Spleen (tissue), 11 donors: ENCODE measurements at regions not wholly inside any gene's neighbourhood (a gene's known extent, or its start where the extent isn't known, plus 50 kb on each side); places are given as distances from the start of the nearest gene placed in this dataset.
A peak's percentile ranks its signal among the peaks of the same experiment; 100 is the strongest.

Experiments
- DNase-seq: peaks from one replicate; pipeline ENCODE4 v3.0.0-alpha.2; 2020
- H3K27ac ChIP-seq, 8 donors: fragments of 200-600 bp; sonication (generic) in 7 of 8; 1 replicate in 4 of 8; 2 replicates in 4 of 8; pipeline versions ENCODE4 v1.5.0 to v1.8.0; 2016 to 2021; ENCODE audit warnings: inconsistent platforms in 4 of 8, mild to moderate bottlenecking in 4 of 8, moderate library complexity in 1 of 8
- H3K27me3 ChIP-seq, 7 donors: fragments of 200-600 bp; sonication (generic) in 6 of 7; replicated peaks in 1 of 7; 1 replicate in 4 of 7; 2 replicates in 3 of 7; pipeline versions ENCODE4 v1.5.0 to v1.8.0; 2016 to 2021; ENCODE audit warnings: inconsistent platforms in 3 of 7, mild to moderate bottlenecking in 1 of 7
- H3K36me3 ChIP-seq, 6 donors: fragments of 200-600 bp; sonication (generic) in 5 of 6; 1 replicate in 4 of 6; 2 replicates in 2 of 6; pipeline versions ENCODE4 v1.5.0 to v1.8.0; 2016 to 2021; ENCODE audit warnings: inconsistent platforms in 2 of 6
- H3K4me1 ChIP-seq, 6 donors: fragments of 200-600 bp; sonication (generic) in 5 of 6; 1 replicate in 3 of 6; 2 replicates in 3 of 6; pipeline versions ENCODE4 v1.5.0 to v1.8.0; 2016 to 2021; ENCODE audit warnings: inconsistent platforms in 3 of 6
- H3K4me3 ChIP-seq, 8 donors: fragments of 200-600 bp; sonication (generic) in 7 of 8; 1 replicate in 4 of 8; 2 replicates in 4 of 8; pipeline versions ENCODE4 v1.5.0 to v1.8.0; 2016 to 2021; ENCODE audit warnings: inconsistent platforms in 4 of 8, mild to moderate bottlenecking in 4 of 8, moderate library complexity in 2 of 8
- H3K9me3 ChIP-seq, 8 donors: fragments of 200-600 bp; sonication (generic) in 7 of 8; 1 replicate in 4 of 8; 2 replicates in 4 of 8; pipeline versions ENCODE4 v1.5.0 to v1.8.0; 2016 to 2021; ENCODE audit warnings: inconsistent platforms in 4 of 8
- POLR2A ChIP-seq, 3 donors: fragments of 450-650 bp; IDR thresholded peaks; one replicate each; pipeline ENCODE4 v1.5.1; 2017; ENCODE audit warnings: antibody characterized with exemption in 3 of 3, mild to moderate bottlenecking in 1 of 3
- POLR2AphosphoS5 ChIP-seq, 3 donors: sonication (generic); formaldehyde crosslinking; IDR thresholded peaks; one replicate each; pipeline ENCODE4 v1.5.1; 2017; ENCODE audit warnings: antibody characterized with exemption in 3 of 3
- WGBS, 5 donors: extraction: QIAGEN DNeasy Blood & Tissue Kit in 3 of 5; methylation state at CpG; one replicate each; pipeline versions ENCODE4 v1.1.5 to v1.1.7; 2013 to 2018; 5-methylcytosine and 5-hydroxymethylcytosine counted together
- intact Hi-C: fragments of 100-400 bp; cut with DNase I; formaldehyde crosslinking; loops from one replicate; pipeline ENCODE4 v1.15.0; 2023; ENCODE audit warnings: low total_unique reads
- TF ChIP-seq, protein P1 (sequence below), 11 experiments: fragments of 200-600 bp in 7 of 11; fragments of 450-650 bp in 4 of 11; sonication (generic) in 4 of 11; IDR thresholded peaks in 8 of 11; conservative IDR thresholded peaks in 3 of 11; 1 replicate in 7 of 11; 2 replicates in 4 of 11; pipeline versions ENCODE4 v1.4.0 to v1.8.0; 2016 to 2021; ENCODE audit warnings: antibody characterized with exemption in 11 of 11, inconsistent platforms in 4 of 11, mild to moderate bottlenecking in 1 of 11
- donor health status: healthy with polysubstance abuse.
- donor health status: DM: no; HTN: no; CAD: no; lungs with moderate emphysema.
- donor health status: DM: no; HTN: no; CAD: no.
- donor health status: Bipolar disorder and iron deficiency.
- donor health status: healthy.
- donor health status: DM: no; HTN: no; CAD: no.
- donor health status: DM: yes; HTN: yes; CAD: no.

DNA sequence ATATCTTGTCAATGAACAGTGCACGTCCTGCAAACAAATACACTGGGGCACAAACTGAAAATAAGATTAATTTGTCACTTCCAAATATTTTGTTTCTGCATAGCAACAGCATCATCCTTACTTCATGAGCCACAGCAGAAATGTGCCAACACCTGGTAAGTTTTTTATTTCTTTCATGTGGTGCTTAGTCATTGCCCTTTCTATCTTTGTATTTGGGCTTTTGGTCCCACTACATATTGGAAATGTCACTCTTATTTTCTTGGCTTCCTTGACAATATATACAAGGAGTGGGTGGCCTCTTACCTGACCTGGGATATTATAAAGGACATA is 208.0 kb downstream of the RBM43 start:
- Histone ChIP-seq H3K27ac (no peak overlapping the region), H3K9me3 (no peaks in the 10 kb centered on the region), H3K27me3 (no peaks in the 10 kb centered on the region), H3K4me3 (no peak overlapping the region), H3K4me1 (peaks cover 0 to 5% (median 0%) of the 10 kb centered on the region in 6 donors), H3K36me3 (no peaks in the 10 kb centered on the region)
- intact Hi-C loops = loop anchor here (5.0 kb wide), 1 partner anchor 1456 kb away; no protein-coding TSS in a partner anchor
- no peak for DNase-seq
- 45 to 75% (median 71%) methylated on average over 1 of the region's 1 CpG for WGBS, 5 donors
- TF ChIP-seq, protein P1, sequence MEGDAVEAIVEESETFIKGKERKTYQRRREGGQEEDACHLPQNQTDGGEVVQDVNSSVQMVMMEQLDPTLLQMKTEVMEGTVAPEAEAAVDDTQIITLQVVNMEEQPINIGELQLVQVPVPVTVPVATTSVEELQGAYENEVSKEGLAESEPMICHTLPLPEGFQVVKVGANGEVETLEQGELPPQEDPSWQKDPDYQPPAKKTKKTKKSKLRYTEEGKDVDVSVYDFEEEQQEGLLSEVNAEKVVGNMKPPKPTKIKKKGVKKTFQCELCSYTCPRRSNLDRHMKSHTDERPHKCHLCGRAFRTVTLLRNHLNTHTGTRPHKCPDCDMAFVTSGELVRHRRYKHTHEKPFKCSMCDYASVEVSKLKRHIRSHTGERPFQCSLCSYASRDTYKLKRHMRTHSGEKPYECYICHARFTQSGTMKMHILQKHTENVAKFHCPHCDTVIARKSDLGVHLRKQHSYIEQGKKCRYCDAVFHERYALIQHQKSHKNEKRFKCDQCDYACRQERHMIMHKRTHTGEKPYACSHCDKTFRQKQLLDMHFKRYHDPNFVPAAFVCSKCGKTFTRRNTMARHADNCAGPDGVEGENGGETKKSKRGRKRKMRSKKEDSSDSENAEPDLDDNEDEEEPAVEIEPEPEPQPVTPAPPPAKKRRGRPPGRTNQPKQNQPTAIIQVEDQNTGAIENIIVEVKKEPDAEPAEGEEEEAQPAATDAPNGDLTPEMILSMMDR (IDR thresholded peaks at IDR 0.05 in 8 of 11, conservative IDR thresholded peaks at IDR 0.05 in 3 of 11) = no peak
- TF ChIP-seq POLR2A (IDR thresholded peaks at IDR 0.05) = no peak
- TF ChIP-seq POLR2AphosphoS5 (IDR thresholded peaks at IDR 0.05) = no peak

DNA sequence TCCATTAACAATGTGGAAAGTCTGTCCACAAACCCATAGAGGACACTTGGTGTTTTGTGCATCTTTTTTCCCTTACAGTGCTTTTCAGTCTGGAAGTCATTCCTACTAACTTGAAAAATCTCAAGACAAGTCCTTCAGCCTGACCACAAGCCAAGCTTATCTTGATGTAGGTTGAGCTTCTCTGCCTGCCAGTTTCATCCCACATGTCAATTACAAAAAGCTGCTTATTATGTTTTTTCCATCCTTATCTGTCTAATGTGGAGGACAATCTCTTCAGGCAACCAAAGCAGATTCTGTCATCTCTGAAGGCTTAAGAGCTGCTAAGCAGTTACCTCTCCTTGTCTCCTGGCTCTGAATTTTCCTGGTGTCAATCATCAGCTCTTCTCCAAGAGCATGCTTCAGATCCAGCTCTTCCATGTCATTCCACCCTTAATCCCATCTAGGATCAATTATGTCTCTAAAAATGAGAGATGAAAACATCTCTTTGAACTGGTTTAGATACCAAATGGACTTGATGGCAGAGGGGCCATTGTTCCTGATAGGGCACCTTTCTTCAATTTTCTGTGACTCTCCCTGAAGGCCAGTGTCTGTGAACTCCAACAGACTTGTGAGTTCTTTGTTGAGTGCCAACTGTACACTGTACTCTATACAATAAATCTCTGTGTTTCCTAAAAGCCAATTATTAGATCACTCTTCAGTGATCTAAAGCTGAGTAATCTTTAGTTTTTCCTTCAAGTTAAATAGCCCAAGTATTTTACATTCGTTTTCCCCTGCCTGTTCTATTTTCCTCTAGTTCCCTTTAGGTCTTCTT is 208.6 kb downstream of the RBM43 start:
- peaks cover 0 to 5% (median 0%) of the 10 kb centered on the region in 6 donors for H3K4me1 ChIP-seq
- H3K4me3 ChIP-seq = no peak overlapping the region
- H3K36me3 ChIP-seq = no peaks in the 10 kb centered on the region
- 60 to 77% (median 72%) methylated on average over 1 of the region's 1 CpG for WGBS, 5 donors
- no peak for DNase-seq
- no peaks in the 10 kb centered on the region for H3K27me3 ChIP-seq
- intact Hi-C loops = loop anchor here (5.0 kb wide), 1 partner anchor 1456 kb away; no protein-coding TSS in a partner anchor
- TF ChIP-seq, protein P1 (IDR thresholded peaks at IDR 0.05 in 8 of 11, conservative IDR thresholded peaks at IDR 0.05 in 3 of 11) = no peak
- TF ChIP-seq POLR2A (IDR thresholded peaks at IDR 0.05) = no peak
- TF ChIP-seq POLR2AphosphoS5 (IDR thresholded peaks at IDR 0.05) = no peak
- no peaks in the 10 kb centered on the region for H3K9me3 ChIP-seq
- no peak overlapping the region for H3K27ac ChIP-seq

DNA sequence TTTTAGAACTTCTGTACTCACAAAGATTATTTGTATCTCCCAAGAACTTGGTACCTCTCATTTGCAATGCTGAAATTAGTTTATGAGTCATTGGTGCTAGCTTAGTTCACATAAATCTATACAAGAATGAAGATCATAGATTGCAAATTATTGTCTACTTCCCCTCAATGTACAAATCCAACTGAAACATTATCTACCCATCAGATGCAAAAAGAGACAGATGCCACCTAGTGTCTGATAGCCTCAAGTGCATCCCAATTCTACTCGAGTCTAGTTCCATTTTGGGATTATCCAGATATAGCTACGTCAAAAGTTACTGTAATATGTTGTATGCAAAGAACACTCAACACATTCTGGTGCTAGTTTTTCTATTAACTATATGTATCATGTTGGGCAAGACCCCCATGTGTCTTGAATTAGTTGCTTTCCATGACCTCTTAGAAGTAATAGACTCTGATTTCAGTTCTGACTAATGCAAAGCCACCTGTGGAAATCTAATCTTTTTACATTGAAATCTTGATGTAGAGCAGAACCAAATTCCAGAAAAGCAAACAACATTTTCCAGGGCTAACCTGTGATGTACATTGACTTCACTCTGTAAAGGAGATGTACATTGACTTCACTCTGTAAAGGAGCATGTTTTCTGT is 210.0 kb downstream of the RBM43 start:
- no peak for DNase-seq
- 2 to 10% (median 4%) methylated on average over 2 of the region's 2 CpGs for WGBS, 5 donors
- Histone ChIP-seq H3K27ac (no peak overlapping the region), H3K4me3 (no peak overlapping the region), H3K9me3 (no peaks in the 10 kb centered on the region), H3K36me3 (no peaks in the 10 kb centered on the region), H3K27me3 (no peaks in the 10 kb centered on the region), H3K4me1 (peaks cover 0 to 5% (median 0%) of the 10 kb centered on the region in 6 donors)
- intact Hi-C loops = loop anchor here (5.0 kb wide), 1 partner anchor 1454 kb away; no protein-coding TSS in a partner anchor
- TF ChIP-seq, protein P1 (IDR thresholded peaks at IDR 0.05 in 8 of 11, conservative IDR thresholded peaks at IDR 0.05 in 3 of 11) = peak; percentile 38 to 80 (median 72)
- no peak for TF ChIP-seq POLR2A (IDR thresholded peaks at IDR 0.05)

DNA sequence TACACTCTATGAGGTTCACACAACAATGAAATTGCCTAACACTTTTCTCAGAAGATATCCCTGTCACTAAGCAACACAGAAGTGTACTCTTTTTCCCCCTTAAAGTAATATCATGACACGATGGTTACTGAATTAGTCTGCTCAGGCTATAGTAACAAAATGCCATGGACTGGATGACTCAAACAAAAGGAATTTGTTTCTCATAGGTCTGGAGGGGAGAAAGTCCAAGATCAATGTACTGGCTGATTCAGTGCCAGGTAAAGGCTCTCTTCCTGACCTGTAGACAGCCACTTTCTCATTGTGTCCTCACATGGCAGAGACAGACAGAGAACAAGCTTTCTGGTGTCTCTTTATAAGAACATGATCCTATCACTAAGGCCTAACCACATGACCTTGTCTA is 211.9 kb downstream of the RBM43 start:
- Histone ChIP-seq H3K9me3 (peaks cover 0 to under 1% (median 0%) of the 10 kb centered on the region in 8 donors), H3K4me1 (peaks cover 0 to 5% (median 0%) of the 10 kb centered on the region in 6 donors), H3K27ac (no peak overlapping the region), H3K4me3 (no peak overlapping the region), H3K36me3 (no peaks in the 10 kb centered on the region), H3K27me3 (no peaks in the 10 kb centered on the region)
- 79 to 95% (median 92%) methylated on average over 1 of the region's 1 CpG for WGBS, 5 donors
- TF ChIP-seq, protein P1 (IDR thresholded peaks at IDR 0.05 in 8 of 11, conservative IDR thresholded peaks at IDR 0.05 in 3 of 11) = no peak
- no peak for TF ChIP-seq POLR2A (IDR thresholded peaks at IDR 0.05)
- TF ChIP-seq POLR2AphosphoS5 (IDR thresholded peaks at IDR 0.05) = no peak
- intact Hi-C loops = loop anchor here (5.0 kb wide), 1 partner anchor 1452 kb away; no protein-coding TSS in a partner anchor
- DNase-seq = no peak
